ENCODE measurements at regions not wholly inside any gene's neighbourhood (a gene's known extent, or its start where the extent isn't known, plus 50 kb on each side); places are given as distances from the start of the nearest gene placed in this dataset.

- DNase-seq (ENCODE audit: low read depth) = no peak
Observed at GRCh38 chr5:96340357-96340756, 92.7 kb downstream of the PCSK1 start.

GRCh38 chr5:96339862-96340261 lies 93.2 kb downstream of the PCSK1 start:
- DNase-seq (ENCODE audit: low read depth) = no peak

DNA sequence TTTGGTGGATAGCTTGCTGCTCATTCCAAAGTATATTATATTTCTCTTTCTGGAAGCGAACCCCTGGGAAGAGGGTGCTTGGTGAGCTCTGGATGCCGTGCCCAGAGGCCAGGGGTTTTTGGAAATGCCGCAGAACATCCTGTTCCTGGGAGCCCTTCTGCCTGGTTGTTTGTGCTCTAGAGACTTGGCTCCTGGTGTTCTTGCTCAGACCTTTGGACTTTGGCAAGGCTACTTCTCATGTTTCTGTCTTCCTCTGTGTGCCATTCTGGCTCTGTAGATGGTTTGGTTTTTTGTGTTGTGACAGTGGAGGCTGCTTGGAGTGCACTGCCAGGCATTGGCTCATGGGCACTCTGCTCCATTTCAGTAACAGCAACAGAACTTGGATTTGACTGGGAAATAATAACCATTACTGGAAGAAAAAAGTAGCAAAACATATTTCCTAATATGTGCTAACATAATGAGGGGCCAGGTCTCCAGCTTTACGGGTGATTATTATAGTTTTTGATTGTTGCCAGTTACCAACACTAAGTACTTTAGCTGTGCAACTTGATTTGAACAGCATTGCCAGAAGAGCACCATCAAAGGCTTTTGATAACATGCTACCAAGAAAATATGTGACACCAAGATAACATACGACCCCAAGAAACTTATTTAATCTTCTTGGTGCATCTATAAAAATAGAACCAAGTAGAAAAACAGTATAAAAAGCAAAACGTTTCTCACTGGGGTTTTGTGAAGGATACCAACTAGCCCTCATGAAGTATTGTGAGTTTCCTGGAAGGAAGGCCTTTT lies 94.2 kb downstream of the PCSK1 start:
- DNase-seq (ENCODE audit: low read depth) = no peak

DNA sequence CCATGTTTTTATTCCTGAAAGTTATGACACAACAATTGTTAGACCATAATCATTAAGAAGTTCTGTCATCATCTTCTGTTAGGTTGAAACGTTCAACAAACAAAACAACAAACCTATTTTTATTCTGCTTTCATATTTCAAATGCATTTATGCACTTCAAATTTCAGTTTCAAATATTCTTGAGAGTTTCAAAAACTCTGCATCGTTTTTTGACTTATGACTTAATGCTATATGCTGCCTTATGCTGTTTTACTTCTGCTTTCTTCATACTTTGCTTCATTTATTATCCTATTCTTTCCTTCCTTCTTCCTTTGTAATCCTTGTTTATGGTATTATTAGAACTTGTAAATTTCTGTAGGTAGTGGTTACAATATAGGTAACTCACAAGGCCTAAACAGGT lies 95.0 kb downstream of the PCSK1 start:
- DNase-seq (ENCODE audit: low read depth) = no peak

DNA sequence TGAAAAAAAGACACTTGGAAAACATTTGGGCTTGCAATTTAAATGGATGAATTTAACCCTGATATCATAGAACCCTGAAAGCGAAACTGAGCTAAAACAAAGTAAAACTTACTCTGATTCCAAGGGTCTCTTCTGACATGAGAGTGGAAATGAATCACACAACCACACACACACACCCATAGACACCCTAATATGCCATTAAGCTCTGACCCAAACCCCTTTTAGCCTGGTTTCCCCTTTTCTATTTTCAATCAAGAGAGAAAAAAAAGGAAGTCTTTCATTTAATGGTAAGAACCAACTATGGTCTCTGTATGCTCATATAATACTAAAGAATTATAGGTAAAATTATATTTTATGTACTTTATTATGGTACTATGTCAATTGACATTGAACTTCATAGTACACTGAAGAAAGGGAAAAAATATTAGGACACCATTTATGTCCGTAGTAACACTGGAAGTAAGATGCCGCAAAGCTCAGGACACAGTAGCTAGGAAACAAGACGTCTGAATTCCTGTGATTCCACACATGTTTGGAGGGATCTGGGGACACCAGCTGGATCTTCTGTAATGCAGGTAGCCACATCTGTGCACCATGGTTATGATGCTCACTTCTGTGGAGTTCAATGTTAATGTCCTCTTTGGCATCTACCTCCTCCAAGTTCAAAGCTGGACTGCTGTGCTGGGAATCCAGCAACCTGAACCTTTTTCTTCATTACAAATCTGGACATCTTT lies 95.8 kb downstream of the PCSK1 start:
- no peak for DNase-seq (ENCODE audit: low read depth)

DNA sequence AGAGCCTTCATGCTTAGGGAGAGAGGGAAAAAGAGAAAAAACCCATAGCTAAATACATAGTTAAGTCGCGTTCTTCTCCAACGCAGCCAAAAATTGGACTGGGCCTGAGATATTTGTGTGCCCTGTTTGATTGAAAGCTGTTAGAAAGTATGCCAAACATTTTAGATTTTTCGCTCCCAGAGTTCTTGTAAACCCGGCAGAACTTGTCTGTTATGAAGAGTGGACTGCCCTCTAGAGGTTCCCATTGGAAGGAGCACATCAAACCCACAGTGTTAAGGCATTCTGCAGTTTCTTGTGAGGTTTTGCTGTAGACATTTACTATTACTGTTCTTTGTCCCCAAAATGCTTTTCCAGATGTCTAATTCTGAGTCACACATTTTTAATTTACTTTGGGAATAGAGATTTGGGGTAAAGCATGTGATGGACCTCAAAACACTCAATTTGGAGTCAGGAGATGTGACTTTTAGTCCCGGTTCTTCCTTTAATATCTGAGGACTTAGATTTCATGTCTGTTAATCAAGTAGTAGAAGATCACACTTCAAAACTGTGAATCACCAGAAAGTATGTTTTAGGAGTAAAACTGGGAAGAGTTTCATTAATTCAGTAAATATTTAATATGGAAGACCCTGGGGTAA lies 96.6 kb downstream of the PCSK1 start:
- DNase-seq (ENCODE audit: low read depth) = peak; percentile 21

- no peak for DNase-seq (ENCODE audit: low read depth)
Observed at GRCh38 chr5:96335873-96336272, 97.2 kb downstream of the PCSK1 start.

- DNase-seq (ENCODE audit: low read depth) = no peak
Observed at GRCh38 chr5:96333391-96333790, 99.7 kb downstream of the PCSK1 start.

DNA sequence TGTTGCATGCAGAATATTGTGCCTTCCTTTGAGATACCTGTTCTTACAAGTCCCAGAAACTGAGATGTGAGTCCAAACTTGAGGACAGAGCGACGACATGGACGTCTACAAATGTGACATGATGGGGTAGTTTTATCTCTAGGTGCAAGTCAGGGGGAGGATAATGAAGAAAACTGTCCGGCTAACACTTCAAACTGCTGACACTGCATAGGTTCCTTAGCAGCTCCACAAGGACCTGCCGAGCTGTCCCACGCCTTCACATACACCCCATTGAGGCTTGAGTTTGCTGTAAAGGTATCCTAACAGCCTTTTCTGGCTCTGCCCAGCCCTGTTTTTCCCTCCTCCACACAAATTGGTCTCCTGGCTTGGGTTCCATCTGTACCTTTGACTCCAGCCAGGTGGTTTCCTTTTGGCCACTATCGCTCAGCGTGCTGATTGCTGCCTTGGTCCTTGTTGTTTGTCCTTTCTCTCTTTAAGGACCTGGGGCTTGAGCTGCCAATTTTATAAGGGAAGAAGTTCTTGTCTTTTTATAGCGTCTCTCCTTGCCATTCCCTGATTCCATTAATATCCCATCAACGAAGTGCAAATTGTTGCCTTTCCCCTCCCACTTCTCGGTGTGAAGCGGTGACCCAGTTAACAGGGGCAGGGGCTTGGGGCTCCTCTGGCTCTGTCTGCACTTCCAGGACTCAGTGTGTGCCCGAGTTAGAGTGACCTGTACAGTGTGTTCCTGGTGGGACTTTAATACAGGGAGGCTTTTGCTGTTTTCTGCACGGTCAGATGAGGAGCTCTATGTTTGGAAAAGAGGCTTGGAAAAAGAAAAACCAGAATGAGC lies 100.3 kb downstream of the PCSK1 start:
- DNase-seq (ENCODE audit: low read depth) = no peak

GRCh38 chr5:96331681-96332361 lies 101.2 kb downstream of the PCSK1 start:
- no peak for DNase-seq (ENCODE audit: low read depth)

GRCh38 chr5:96331210-96331609 lies 101.8 kb downstream of the PCSK1 start:
- DNase-seq (ENCODE audit: low read depth) = no peak

DNA sequence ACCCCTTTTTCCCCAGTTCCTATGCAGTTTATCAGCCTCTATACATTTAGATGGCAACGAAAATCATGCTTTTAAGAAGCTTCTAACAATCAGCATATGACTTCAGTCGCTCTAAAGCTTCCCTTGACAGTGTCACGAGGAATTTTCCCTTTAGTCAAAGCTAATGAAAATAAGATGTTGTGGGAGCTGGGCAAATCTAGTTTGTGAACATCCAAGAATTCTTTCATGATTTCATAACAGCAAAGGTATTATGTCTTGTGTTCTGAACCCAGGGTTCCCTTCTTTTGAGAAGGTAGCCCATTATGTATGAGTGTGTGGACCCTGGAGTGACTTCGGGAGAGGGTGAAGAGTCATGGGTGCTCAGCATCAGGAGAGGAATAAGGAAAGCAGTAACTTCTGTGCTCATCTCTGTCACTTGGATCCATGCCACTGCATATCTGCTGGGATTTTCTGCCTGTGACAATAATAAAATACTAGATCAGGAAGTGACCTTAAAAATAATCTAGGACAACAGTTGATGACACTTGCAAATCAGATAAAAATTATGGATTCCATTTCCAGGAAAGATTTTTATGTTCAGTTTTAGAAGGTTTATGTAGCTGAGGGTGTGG lies 102.4 kb downstream of the PCSK1 start:
- DNase-seq (ENCODE audit: low read depth) = no peak

- DNase-seq (ENCODE audit: low read depth) = no peak
Observed at GRCh38 chr5:96329886-96330529, 103.0 kb downstream of the PCSK1 start.

DNA sequence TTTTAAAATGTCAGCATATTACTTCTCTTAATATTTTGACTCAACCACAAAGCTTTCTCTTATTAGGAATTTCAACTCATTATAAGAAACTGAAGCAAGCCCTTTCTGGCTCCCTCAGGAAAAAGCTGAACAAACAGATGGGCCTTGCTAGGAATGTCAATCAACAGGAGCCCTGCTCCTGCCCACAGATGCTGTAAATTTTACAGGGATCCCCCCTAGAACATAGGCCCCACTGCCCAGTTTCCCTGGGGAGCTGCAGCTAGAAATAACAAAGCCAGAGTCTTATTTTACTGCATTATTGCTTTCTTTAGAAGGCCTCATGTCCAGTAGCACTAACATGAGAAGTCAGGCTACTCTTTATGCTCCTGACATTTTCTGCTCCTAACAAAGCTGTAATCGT lies 103.8 kb downstream of the PCSK1 start:
- no peak for DNase-seq (ENCODE audit: low read depth)

GRCh38 chr5:96327722-96328121 lies 105.3 kb downstream of the PCSK1 start:
- DNase-seq (ENCODE audit: low read depth) = no peak

DNA sequence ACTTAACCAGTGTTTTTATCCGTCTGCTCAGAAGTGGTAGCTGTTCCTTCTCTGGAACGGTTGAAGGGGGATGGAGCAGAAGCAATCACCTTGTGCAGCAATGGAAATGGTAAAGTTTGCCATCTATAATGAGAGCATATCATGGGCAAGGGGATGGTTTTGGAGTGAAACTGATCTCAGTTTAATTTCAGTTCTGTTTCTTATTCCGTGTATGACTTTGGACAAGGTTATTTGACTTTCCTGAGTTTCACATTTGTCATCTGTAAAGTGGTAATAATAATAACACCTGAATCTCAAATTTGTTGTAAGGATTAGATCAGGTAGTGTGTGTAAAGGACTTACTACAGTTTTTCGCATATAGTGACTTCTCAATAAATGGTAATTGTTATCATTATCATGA lies 106.1 kb downstream of the PCSK1 start:
- no peak for DNase-seq (ENCODE audit: low read depth)

- no peak for DNase-seq (ENCODE audit: low read depth)
Observed at GRCh38 chr5:96324708-96325107, 108.3 kb downstream of the PCSK1 start.

DNA sequence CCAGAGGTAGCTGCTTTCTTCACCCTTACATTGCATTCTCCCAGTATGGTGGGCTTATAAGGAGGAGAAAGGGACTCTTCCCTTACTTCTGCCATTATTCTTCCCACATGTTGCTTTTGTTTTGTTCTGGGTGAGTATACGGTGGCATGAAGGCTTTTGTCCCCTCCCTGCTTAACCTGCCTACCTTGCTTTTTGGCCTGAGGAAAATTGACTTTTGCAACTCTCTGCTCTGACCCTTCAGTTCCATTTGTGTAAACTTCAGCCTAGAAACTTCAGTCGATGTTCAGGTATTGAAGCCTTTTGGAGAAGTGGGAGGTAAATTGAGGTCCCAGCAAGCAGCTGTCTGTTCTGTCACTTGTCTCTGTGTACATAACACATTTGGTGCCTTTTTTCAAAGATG lies 110.2 kb downstream of the PCSK1 start:
- no peak for DNase-seq (ENCODE audit: low read depth)

DNA sequence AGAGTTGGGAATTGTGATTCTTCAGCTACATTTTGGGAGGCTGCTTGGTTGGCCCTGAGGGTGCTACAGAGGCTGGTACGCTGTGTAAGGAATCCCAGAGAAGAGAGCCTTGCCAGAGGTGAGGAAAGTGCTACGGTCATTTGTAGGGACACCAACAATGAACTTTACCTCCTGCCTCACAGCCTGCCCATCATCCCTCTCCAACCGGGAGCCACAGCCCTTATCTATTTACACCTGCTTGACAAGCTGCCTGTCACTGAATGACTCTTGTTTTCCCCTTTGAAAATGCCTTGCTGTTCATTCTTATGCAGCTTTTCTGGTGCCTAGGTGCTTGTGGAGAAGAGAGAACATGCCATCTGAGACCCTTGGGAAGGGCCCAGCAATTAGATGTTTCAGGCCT lies 110.8 kb downstream of the PCSK1 start:
- no peak for DNase-seq (ENCODE audit: low read depth)

- DNase-seq (ENCODE audit: low read depth) = no peak
Observed at GRCh38 chr5:96321345-96321744, 111.7 kb downstream of the PCSK1 start.

- DNase-seq (ENCODE audit: low read depth) = no peak
Observed at GRCh38 chr5:96320797-96321196, 112.3 kb downstream of the PCSK1 start.

Data from activated T-helper 9 cell treated with anti-CD3 and anti-CD28 coated beads, Interleukin-2, amount 50 U/mL, for 16 hours (primary cell).